Cardiac fibroblast (primary cell): ENCODE measurements at regions not wholly inside any gene's neighbourhood (a gene's known extent, or its start where the extent isn't known, plus 50 kb on each side); places are given as distances from the start of the nearest gene placed in this dataset.

Experiments
- DNase-seq, 2 donors: peaks; one replicate each; pipeline versions ENCODE4 v3.0.0 to v3.0.0-alpha.2; 2010; ENCODE audit warnings: low read depth in 2 of 2
- H3K4me3 ChIP-seq, 2 donors: replicated peaks in 1 of 2; 1 replicate in 1 of 2; 2 replicates in 1 of 2; pipeline ENCODE4 v1.5.1; 2011; ENCODE audit warnings: low read depth in 2 of 2, low read length in 2 of 2, mild to moderate bottlenecking in 2 of 2, moderate library complexity in 1 of 2
- CTCF ChIP-seq: IDR thresholded peaks from one replicate; pipeline ENCODE4 v1.5.1; 2011; ENCODE audit warnings: low read depth, mild to moderate bottlenecking, low read length, inconsistent platforms

- no peak for DNase-seq
- no peak overlapping the region for H3K4me3 ChIP-seq
- TF ChIP-seq CTCF = no peak
These were observed 391.0 kb downstream of the LMO4 start for GRCh38 chr1:87719658-87720057.

GRCh38 chr1:87720561-87720960 lies 391.9 kb downstream of the LMO4 start:
- DNase-seq = no peak
- no peak for TF ChIP-seq CTCF
- no peak overlapping the region for H3K4me3 ChIP-seq

- DNase-seq = no peak
- no peak for TF ChIP-seq CTCF
- no peak overlapping the region for H3K4me3 ChIP-seq
These were observed 394.5 kb downstream of the LMO4 start for GRCh38 chr1:87723193-87723592.

- TF ChIP-seq CTCF = no peak
- DNase-seq = no peak
These were observed 399.5 kb downstream of the LMO4 start for GRCh38 chr1:87728169-87728568.

DNA sequence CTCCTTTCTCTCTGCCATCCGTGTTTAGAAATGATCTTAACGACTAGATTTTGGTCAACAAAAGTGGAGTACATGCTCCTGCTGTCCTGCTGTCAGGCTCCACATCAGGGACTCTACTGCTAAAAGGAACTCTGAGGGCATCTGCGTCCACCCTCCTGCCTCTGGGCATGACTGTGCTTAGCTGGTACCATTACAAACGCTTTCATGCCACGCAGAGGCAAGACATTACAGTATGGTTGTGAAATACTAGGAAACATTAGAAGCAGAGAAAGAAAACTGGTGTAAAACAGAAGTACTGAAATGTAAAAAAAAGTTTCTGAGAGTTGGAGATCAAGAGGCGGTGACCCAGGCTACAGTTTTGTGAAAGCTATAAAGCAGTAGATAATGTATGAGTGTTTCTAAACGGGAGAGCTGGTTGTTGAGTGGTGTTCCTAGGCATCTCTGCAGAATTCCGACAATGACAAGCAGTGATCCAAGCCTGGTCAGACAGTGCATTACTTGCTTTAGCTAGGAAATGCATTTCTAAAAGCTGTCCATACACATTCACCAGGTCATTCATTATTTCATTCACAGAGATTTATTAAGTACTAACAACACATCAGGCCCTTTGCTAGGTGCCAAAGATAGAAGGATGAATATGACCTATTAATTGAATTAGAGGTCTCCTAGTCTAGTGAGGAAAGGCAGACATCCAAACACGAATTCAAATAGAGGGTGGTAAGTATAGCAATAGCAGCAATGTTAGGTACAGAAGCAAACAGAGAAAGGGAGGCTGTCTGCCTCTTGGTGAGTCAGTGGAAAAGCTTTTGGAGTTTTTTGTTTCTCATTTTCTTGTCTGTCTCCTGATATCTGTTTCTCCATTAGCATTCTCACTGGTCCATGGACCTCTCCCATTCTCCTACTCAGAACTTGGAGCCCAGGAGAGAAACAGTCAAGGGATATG lies 401.9 kb downstream of the LMO4 start:
- no peak for DNase-seq
- no peak for TF ChIP-seq CTCF
- H3K4me3 ChIP-seq = no peak overlapping the region

More at GRCh38 chr1:87728169-87728568, 399.5 kb downstream of the LMO4 start:
- no peak overlapping the region for H3K4me3 ChIP-seq

DNA sequence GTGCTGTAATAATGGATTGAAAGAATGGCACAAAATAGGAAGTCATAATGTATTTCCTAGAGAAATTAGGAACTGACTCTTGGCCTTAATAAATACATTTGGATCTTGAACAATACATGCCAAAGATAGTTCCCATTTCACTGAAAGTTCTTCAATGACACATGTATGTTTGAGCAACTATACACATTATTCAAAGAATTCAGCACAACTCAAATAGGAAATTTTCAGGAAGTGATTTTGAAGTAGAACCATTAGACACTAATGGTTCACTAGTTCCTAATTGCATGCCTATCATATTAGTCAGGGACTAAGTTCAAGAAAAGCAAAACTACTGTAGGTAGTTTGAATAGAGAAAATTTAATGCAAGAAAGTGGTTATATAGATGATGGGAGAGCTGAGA lies 404.7 kb downstream of the LMO4 start:
- no peak for TF ChIP-seq CTCF
- no peak overlapping the region for H3K4me3 ChIP-seq
- DNase-seq = no peak
